ENCODE measurements at regions not wholly inside any gene's neighbourhood (a gene's known extent, or its start where the extent isn't known, plus 50 kb on each side); places are given as distances from the start of the nearest gene placed in this dataset.

GRCh38 chr3:46113608-46114007 is 86.3 kb upstream of the XCR1 start:
- DNase-seq, result no peak
- peaks cover 83% of the 10 kb centered on the region for H3K27me3 ChIP-seq (ENCODE audit: insufficient read depth, low read depth, severe bottlenecking)
- H3K4me3 ChIP-seq (ENCODE audit: low read depth, low read length), result no peak overlapping the region
- H3K36me3 ChIP-seq, result no peaks in the 10 kb centered on the region
- H3K27ac ChIP-seq, result no peak overlapping the region
- H3K9me3 ChIP-seq (ENCODE audit: severe bottlenecking), result no peaks in the 10 kb centered on the region
- no peak for TF ChIP-seq CTCF (IDR thresholded peaks at IDR 0.05; ENCODE audit: low read depth, low read length)

- Histone ChIP-seq H3K27me3 (ENCODE audit: insufficient read depth, low read depth, severe bottlenecking) (peaks cover 86% of the 10 kb centered on the region), H3K4me3 (ENCODE audit: low read depth, low read length) (no peak overlapping the region), H3K9me3 (ENCODE audit: severe bottlenecking) (no peaks in the 10 kb centered on the region), H3K27ac (no peak overlapping the region), H3K36me3 (no peaks in the 10 kb centered on the region)
- no peak for TF ChIP-seq CTCF (IDR thresholded peaks at IDR 0.05; ENCODE audit: low read depth, low read length)
- DNase-seq, result no peak
Observed at GRCh38 chr3:46112984-46113383, 85.7 kb upstream of the XCR1 start.

- TF ChIP-seq CTCF (IDR thresholded peaks at IDR 0.05; ENCODE audit: low read depth, low read length), result no peak
- no peak overlapping the region for H3K27ac ChIP-seq
Observed at GRCh38 chr3:46112296-46112695, 85.0 kb upstream of the XCR1 start.

GRCh38 chr3:46110701-46111493 is 83.6 kb upstream of the XCR1 start:
- no peak for DNase-seq
- no peak overlapping the region for H3K4me3 ChIP-seq (ENCODE audit: low read depth, low read length)
- H3K27ac ChIP-seq, result no peak overlapping the region

More at GRCh38 chr3:46112296-46112695, 85.0 kb upstream of the XCR1 start:
- H3K36me3 ChIP-seq, result no peaks in the 10 kb centered on the region
- H3K4me3 ChIP-seq (ENCODE audit: low read depth, low read length), result no peak overlapping the region
- no peak for DNase-seq
- no peaks in the 10 kb centered on the region for H3K9me3 ChIP-seq (ENCODE audit: severe bottlenecking)
- H3K27me3 ChIP-seq (ENCODE audit: insufficient read depth, low read depth, severe bottlenecking), result peaks cover 86% of the 10 kb centered on the region

GRCh38 chr3:46107682-46108081 is 80.4 kb upstream of the XCR1 start:
- Histone ChIP-seq H3K4me3 (ENCODE audit: low read depth, low read length) (no peak overlapping the region), H3K27ac (no peak overlapping the region), H3K27me3 (ENCODE audit: insufficient read depth, low read depth, severe bottlenecking) (peaks cover 68% of the 10 kb centered on the region), H3K9me3 (ENCODE audit: severe bottlenecking) (no peaks in the 10 kb centered on the region), H3K36me3 (no peaks in the 10 kb centered on the region)
- DNase-seq, result no peak
- no peak for TF ChIP-seq CTCF (IDR thresholded peaks at IDR 0.05; ENCODE audit: low read depth, low read length)

More at GRCh38 chr3:46110701-46111493, 83.6 kb upstream of the XCR1 start:
- Histone ChIP-seq H3K27me3 (ENCODE audit: insufficient read depth, low read depth, severe bottlenecking) (peaks cover 76% of the 10 kb centered on the region), H3K9me3 (ENCODE audit: severe bottlenecking) (no peaks in the 10 kb centered on the region), H3K36me3 (no peaks in the 10 kb centered on the region)
- TF ChIP-seq CTCF (IDR thresholded peaks at IDR 0.05; ENCODE audit: low read depth, low read length), result no peak

All from WERI-Rb-1 (cell line).